ENCODE measurements at regions not wholly inside any gene's neighbourhood (a gene's known extent, or its start where the extent isn't known, plus 50 kb on each side); places are given as distances from the start of the nearest gene placed in this dataset.

DNA sequence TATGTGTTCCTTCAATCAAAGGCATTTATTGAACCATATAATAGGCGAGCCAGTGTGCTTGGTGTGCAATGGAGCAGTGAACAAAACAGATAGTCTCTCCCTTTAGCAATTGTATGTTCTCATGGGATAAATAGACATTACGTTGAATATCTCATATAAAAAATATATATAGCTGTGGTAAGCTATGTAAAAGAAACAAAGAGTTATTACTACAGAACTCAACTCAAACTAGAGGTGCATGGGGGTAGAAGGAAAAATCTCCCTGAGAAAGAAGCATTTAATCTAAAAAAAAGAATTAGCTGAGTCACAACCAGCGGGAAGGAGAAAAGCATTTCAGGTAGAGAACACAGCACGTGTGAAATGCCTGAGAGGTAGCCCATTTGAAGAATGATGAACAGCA is 919.3 kb downstream of the CDH11 start:
- H3K36me3 ChIP-seq (ENCODE audit: control insufficient read depth, insufficient read depth, low read length), result no peaks in the 10 kb centered on the region
- ChIA-PET CTCF (no interaction called here), POLR2A (no interaction called here)
- no peak for ATAC-seq
- H3K9me3 ChIP-seq (ENCODE audit: control insufficient read depth, insufficient read depth, low read depth, low read length), result no peaks in the 10 kb centered on the region
- in situ Hi-C loops (cut with HindIII; ENCODE audit: low pct_unique_long_range_greater_than_20kb, low sequenced_read_pairs) (no loop called here), intact Hi-C loops (cut with micrococcal nuclease; ENCODE audit: unreplicated experiment) (no loop called here)
- BruUV-seq (replicated peaks), result no TSS peak
- TF ChIP-seq SIN3A (IDR thresholded peaks at IDR 0.05; ENCODE audit: borderline replicate concordance, insufficient read depth, low read depth, low read length) (no peak), POLR2AphosphoS5 (IDR thresholded peaks at IDR 0.05; ENCODE audit: low read depth, low read length) (no peak), TCF7L2 (IDR thresholded peaks at IDR 0.05; ENCODE audit: low read depth, low read length) (no peak)
- TF ChIP-seq, protein P1, sequence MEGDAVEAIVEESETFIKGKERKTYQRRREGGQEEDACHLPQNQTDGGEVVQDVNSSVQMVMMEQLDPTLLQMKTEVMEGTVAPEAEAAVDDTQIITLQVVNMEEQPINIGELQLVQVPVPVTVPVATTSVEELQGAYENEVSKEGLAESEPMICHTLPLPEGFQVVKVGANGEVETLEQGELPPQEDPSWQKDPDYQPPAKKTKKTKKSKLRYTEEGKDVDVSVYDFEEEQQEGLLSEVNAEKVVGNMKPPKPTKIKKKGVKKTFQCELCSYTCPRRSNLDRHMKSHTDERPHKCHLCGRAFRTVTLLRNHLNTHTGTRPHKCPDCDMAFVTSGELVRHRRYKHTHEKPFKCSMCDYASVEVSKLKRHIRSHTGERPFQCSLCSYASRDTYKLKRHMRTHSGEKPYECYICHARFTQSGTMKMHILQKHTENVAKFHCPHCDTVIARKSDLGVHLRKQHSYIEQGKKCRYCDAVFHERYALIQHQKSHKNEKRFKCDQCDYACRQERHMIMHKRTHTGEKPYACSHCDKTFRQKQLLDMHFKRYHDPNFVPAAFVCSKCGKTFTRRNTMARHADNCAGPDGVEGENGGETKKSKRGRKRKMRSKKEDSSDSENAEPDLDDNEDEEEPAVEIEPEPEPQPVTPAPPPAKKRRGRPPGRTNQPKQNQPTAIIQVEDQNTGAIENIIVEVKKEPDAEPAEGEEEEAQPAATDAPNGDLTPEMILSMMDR (IDR thresholded peaks at IDR 0.05), result no peak
- TF ChIP-seq, protein P2, sequence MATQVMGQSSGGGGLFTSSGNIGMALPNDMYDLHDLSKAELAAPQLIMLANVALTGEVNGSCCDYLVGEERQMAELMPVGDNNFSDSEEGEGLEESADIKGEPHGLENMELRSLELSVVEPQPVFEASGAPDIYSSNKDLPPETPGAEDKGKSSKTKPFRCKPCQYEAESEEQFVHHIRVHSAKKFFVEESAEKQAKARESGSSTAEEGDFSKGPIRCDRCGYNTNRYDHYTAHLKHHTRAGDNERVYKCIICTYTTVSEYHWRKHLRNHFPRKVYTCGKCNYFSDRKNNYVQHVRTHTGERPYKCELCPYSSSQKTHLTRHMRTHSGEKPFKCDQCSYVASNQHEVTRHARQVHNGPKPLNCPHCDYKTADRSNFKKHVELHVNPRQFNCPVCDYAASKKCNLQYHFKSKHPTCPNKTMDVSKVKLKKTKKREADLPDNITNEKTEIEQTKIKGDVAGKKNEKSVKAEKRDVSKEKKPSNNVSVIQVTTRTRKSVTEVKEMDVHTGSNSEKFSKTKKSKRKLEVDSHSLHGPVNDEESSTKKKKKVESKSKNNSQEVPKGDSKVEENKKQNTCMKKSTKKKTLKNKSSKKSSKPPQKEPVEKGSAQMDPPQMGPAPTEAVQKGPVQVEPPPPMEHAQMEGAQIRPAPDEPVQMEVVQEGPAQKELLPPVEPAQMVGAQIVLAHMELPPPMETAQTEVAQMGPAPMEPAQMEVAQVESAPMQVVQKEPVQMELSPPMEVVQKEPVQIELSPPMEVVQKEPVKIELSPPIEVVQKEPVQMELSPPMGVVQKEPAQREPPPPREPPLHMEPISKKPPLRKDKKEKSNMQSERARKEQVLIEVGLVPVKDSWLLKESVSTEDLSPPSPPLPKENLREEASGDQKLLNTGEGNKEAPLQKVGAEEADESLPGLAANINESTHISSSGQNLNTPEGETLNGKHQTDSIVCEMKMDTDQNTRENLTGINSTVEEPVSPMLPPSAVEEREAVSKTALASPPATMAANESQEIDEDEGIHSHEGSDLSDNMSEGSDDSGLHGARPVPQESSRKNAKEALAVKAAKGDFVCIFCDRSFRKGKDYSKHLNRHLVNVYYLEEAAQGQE (IDR thresholded peaks at IDR 0.05; ENCODE audit: insufficient read depth in 1 of 2, low read depth in 2 of 2, low read length in 1 of 2), result no peak
- H3K27me3 ChIP-seq (ENCODE audit: control insufficient read depth, insufficient read depth, low read length), result no peaks in the 10 kb centered on the region
- no peak overlapping the region for H3K27ac ChIP-seq (ENCODE audit: low read length)
- H3K4me1 ChIP-seq (ENCODE audit: control insufficient read depth, insufficient read depth, low read length), result no peaks in the 10 kb centered on the region
- H3K4me3 ChIP-seq (ENCODE audit: low read depth in 2 of 2, low read length in 2 of 2), result no peak overlapping the region
- no peak for DNase-seq (ENCODE audit: low read depth, low spot score)

DNA sequence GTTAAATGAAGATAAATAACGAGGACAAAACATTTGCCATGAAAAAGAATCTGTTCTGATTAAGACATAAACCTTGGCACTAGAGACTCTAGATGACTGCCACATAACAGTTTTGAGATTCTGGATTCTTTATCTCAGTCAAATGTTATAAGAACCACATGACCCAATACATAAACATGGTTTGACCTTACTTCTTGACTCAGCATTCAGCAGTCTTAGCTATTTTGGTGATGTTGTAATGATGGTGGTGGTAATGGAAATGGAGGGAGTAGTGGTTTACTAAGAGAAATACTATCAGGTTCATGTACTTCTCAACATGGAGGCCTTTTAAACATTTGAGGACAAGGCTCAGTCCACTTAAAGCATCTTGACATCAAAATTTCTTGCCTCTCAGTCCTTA is 925.4 kb downstream of the CDH11 start:
- ChIA-PET POLR2A (no interaction called here), CTCF (no interaction called here)
- TF ChIP-seq, protein P1 (IDR thresholded peaks at IDR 0.05), result no peak
- TF ChIP-seq SIN3A (IDR thresholded peaks at IDR 0.05; ENCODE audit: borderline replicate concordance, insufficient read depth, low read depth, low read length), result no peak
- TF ChIP-seq, protein P2 (IDR thresholded peaks at IDR 0.05; ENCODE audit: insufficient read depth in 1 of 2, low read depth in 2 of 2, low read length in 1 of 2), result no peak
- TF ChIP-seq TCF7L2 (IDR thresholded peaks at IDR 0.05; ENCODE audit: low read depth, low read length), result no peak
- no peak for TF ChIP-seq POLR2AphosphoS5 (IDR thresholded peaks at IDR 0.05; ENCODE audit: low read depth, low read length)
- no peaks in the 10 kb centered on the region for H3K9me3 ChIP-seq (ENCODE audit: control insufficient read depth, insufficient read depth, low read depth, low read length)
- H3K4me3 ChIP-seq (ENCODE audit: low read depth in 2 of 2, low read length in 2 of 2), result no peak overlapping the region
- no peak for ATAC-seq
- no peaks in the 10 kb centered on the region for H3K36me3 ChIP-seq (ENCODE audit: control insufficient read depth, insufficient read depth, low read length)
- H3K27me3 ChIP-seq (ENCODE audit: control insufficient read depth, insufficient read depth, low read length), result no peaks in the 10 kb centered on the region
- BruUV-seq (replicated peaks), result no TSS peak
- H3K27ac ChIP-seq (ENCODE audit: low read length), result no peak overlapping the region
- in situ Hi-C loops (cut with HindIII; ENCODE audit: low pct_unique_long_range_greater_than_20kb, low sequenced_read_pairs), result no loop called here
- intact Hi-C loops (cut with micrococcal nuclease; ENCODE audit: unreplicated experiment), result no loop called here
- no peaks in the 10 kb centered on the region for H3K4me1 ChIP-seq (ENCODE audit: control insufficient read depth, insufficient read depth, low read length)
- DNase-seq (ENCODE audit: low read depth, low spot score), result no peak
